H1 (cell line): ENCODE measurements at regions not wholly inside any gene's neighbourhood (a gene's known extent, or its start where the extent isn't known, plus 50 kb on each side); places are given as distances from the start of the nearest gene placed in this dataset.

ENCODE experiments used
- ATF3 ChIP-seq: IDR thresholded peaks from 2 replicates; pipeline ENCODE4 v1.6.1; 2011; ENCODE audit warnings: low read depth, mild to moderate bottlenecking, low read length; ENCODE audit not compliant: insufficient read depth
- SAP30 ChIP-seq: fragments of 300-600 bp; sonication (generic); IDR thresholded peaks from 2 replicates; pipeline ENCODE4 v1.7.1; 2012; ENCODE audit warnings: low read length, moderate library complexity, mild to moderate bottlenecking, inconsistent platforms; ENCODE audit not compliant: insufficient read depth, insufficient replicate concordance
- TF ChIP-seq, protein P1 (sequence below): fragments of 300-600 bp; sonication (generic); IDR thresholded peaks from 2 replicates; pipeline ENCODE4 v1.7.1; 2012; ENCODE audit warnings: low read length, moderate library complexity, mild to moderate bottlenecking, inconsistent platforms; ENCODE audit not compliant: insufficient replicate concordance

GRCh38 chr22:47292546-47293320 lies 530.3 kb downstream of the TBC1D22A start (continued):
- TF ChIP-seq ATF3 (no peak), SAP30 (no peak)
- TF ChIP-seq, protein P1, sequence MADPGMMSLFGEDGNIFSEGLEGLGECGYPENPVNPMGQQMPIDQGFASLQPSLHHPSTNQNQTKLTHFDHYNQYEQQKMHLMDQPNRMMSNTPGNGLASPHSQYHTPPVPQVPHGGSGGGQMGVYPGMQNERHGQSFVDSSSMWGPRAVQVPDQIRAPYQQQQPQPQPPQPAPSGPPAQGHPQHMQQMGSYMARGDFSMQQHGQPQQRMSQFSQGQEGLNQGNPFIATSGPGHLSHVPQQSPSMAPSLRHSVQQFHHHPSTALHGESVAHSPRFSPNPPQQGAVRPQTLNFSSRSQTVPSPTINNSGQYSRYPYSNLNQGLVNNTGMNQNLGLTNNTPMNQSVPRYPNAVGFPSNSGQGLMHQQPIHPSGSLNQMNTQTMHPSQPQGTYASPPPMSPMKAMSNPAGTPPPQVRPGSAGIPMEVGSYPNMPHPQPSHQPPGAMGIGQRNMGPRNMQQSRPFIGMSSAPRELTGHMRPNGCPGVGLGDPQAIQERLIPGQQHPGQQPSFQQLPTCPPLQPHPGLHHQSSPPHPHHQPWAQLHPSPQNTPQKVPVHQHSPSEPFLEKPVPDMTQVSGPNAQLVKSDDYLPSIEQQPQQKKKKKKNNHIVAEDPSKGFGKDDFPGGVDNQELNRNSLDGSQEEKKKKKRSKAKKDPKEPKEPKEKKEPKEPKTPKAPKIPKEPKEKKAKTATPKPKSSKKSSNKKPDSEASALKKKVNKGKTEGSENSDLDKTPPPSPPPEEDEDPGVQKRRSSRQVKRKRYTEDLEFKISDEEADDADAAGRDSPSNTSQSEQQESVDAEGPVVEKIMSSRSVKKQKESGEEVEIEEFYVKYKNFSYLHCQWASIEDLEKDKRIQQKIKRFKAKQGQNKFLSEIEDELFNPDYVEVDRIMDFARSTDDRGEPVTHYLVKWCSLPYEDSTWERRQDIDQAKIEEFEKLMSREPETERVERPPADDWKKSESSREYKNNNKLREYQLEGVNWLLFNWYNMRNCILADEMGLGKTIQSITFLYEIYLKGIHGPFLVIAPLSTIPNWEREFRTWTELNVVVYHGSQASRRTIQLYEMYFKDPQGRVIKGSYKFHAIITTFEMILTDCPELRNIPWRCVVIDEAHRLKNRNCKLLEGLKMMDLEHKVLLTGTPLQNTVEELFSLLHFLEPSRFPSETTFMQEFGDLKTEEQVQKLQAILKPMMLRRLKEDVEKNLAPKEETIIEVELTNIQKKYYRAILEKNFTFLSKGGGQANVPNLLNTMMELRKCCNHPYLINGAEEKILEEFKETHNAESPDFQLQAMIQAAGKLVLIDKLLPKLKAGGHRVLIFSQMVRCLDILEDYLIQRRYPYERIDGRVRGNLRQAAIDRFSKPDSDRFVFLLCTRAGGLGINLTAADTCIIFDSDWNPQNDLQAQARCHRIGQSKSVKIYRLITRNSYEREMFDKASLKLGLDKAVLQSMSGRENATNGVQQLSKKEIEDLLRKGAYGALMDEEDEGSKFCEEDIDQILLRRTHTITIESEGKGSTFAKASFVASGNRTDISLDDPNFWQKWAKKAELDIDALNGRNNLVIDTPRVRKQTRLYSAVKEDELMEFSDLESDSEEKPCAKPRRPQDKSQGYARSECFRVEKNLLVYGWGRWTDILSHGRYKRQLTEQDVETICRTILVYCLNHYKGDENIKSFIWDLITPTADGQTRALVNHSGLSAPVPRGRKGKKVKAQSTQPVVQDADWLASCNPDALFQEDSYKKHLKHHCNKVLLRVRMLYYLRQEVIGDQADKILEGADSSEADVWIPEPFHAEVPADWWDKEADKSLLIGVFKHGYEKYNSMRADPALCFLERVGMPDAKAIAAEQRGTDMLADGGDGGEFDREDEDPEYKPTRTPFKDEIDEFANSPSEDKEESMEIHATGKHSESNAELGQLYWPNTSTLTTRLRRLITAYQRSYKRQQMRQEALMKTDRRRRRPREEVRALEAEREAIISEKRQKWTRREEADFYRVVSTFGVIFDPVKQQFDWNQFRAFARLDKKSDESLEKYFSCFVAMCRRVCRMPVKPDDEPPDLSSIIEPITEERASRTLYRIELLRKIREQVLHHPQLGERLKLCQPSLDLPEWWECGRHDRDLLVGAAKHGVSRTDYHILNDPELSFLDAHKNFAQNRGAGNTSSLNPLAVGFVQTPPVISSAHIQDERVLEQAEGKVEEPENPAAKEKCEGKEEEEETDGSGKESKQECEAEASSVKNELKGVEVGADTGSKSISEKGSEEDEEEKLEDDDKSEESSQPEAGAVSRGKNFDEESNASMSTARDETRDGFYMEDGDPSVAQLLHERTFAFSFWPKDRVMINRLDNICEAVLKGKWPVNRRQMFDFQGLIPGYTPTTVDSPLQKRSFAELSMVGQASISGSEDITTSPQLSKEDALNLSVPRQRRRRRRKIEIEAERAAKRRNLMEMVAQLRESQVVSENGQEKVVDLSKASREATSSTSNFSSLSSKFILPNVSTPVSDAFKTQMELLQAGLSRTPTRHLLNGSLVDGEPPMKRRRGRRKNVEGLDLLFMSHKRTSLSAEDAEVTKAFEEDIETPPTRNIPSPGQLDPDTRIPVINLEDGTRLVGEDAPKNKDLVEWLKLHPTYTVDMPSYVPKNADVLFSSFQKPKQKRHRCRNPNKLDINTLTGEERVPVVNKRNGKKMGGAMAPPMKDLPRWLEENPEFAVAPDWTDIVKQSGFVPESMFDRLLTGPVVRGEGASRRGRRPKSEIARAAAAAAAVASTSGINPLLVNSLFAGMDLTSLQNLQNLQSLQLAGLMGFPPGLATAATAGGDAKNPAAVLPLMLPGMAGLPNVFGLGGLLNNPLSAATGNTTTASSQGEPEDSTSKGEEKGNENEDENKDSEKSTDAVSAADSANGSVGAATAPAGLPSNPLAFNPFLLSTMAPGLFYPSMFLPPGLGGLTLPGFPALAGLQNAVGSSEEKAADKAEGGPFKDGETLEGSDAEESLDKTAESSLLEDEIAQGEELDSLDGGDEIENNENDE, result no peak
